Naive thymus-derived CD8-positive, alpha-beta T cell (primary cell): ENCODE measurements at regions not wholly inside any gene's neighbourhood (a gene's known extent, or its start where the extent isn't known, plus 50 kb on each side); places are given as distances from the start of the nearest gene placed in this dataset.
A peak's percentile ranks its signal among the peaks of the same experiment; 100 is the strongest.

Source experiments
- ATAC-seq, 2 donors: fragments of 150-1000 bp; cut with Tn5 transposase in 1 of 2; sonication (Bioruptor Pico), chemical (Tn5 transposase) in 1 of 2; 1 replicate in 1 of 2; 2 replicates in 1 of 2; pipeline ENCODE4 v1.10.0; 2021; ENCODE audit warnings: mild to moderate bottlenecking in 2 of 2, moderate library complexity in 2 of 2
- POLR2A ChIA-PET: fragments of 350-600 bp; sonication (Branson Sonifier 250); formaldehyde crosslinking; loops from one replicate; lab custom pipeline; 2021; ENCODE audit warnings: antibody characterized with exemption; lab: Charles Lee
- DNase-seq, 10 donors: peaks; one replicate each; pipeline versions ENCODE4 v3.0.0 to v3.0.0-alpha.2; 2020 to 2022
- H3K27ac Mint-ChIP-seq, 10 donors: one replicate each; pipeline ENCODE4 v1.8.0; 2020 to 2022; ENCODE audit warnings: mild to moderate bottlenecking in 10 of 10, mixed read lengths in 10 of 10, moderate library complexity in 4 of 10, inconsistent platforms in 1 of 10
- H3K27me3 Mint-ChIP-seq, 5 donors: one replicate each; pipeline ENCODE4 v1.8.0; 2021 to 2022; ENCODE audit warnings: mixed read lengths in 5 of 5
- H3K36me3 Mint-ChIP-seq, 3 donors: one replicate each; pipeline ENCODE4 v1.8.0; 2020 to 2022; ENCODE audit warnings: mixed read lengths in 3 of 3, mild to moderate bottlenecking in 2 of 3, inconsistent platforms in 1 of 3
- H3K4me1 Mint-ChIP-seq, 4 donors: one replicate each; pipeline ENCODE4 v1.8.0; 2021 to 2022; ENCODE audit warnings: mixed read lengths in 4 of 4
- H3K4me3 Mint-ChIP-seq, 10 donors: one replicate each; pipeline ENCODE4 v1.8.0; 2020 to 2022; ENCODE audit warnings: mild to moderate bottlenecking in 10 of 10, mixed read lengths in 10 of 10, moderate library complexity in 6 of 10, inconsistent platforms in 1 of 10
- H3K9me3 Mint-ChIP-seq, 9 donors: one replicate each; pipeline ENCODE4 v1.8.0; 2020 to 2022; ENCODE audit warnings: mixed read lengths in 9 of 9, mild to moderate bottlenecking in 3 of 9, inconsistent platforms in 1 of 9, moderate library complexity in 1 of 9

GRCh38 chr7:47654672-47655298, 72.9 kb upstream of the TNS3 start:
- Mint-ChIP-seq H3K9me3 (no peaks in the 10 kb centered on the region), H3K4me3 (no peak overlapping the region), H3K4me1 (peaks cover 0 to 4% (median 3%) of the 10 kb centered on the region in 4 donors), H3K27me3 (no peaks in the 10 kb centered on the region), H3K36me3 (no peaks in the 10 kb centered on the region), H3K27ac (no peak overlapping the region)
- no peak for ATAC-seq
- POLR2A ChIA-PET = no interaction called here
- peak in 1 of 10 donors; percentile 36 for DNase-seq

- H3K4me1 Mint-ChIP-seq = peaks cover 0 to 5% (median 3%) of the 10 kb centered on the region in 4 donors
- no peaks in the 10 kb centered on the region for H3K9me3 Mint-ChIP-seq
- POLR2A ChIA-PET = interaction anchor here (0.7 kb wide), 1 partner anchor 14 kb away, joined by 4 read pairs; no protein-coding TSS in a partner anchor
These were observed 71.9 kb upstream of the TNS3 start for GRCh38 chr7:47653550-47654411.

GRCh38 chr7:47652591-47652990, 70.7 kb upstream of the TNS3 start:
- no peak overlapping the region for H3K4me3 Mint-ChIP-seq
- H3K36me3 Mint-ChIP-seq = no peaks in the 10 kb centered on the region
- no peaks in the 10 kb centered on the region for H3K27me3 Mint-ChIP-seq
- H3K27ac Mint-ChIP-seq = no peak overlapping the region
- ATAC-seq (no peak), DNase-seq (no peak)
- peaks cover 9 to 17% (median 11%) of the 10 kb centered on the region in 4 donors for H3K4me1 Mint-ChIP-seq
- POLR2A ChIA-PET = no interaction called here
- no peaks in the 10 kb centered on the region for H3K9me3 Mint-ChIP-seq

More at GRCh38 chr7:47653550-47654411, 71.9 kb upstream of the TNS3 start:
- Mint-ChIP-seq H3K27ac (peak overlapping the region in 3 of 10 donors; percentile 13 to 49 (median 30)), H3K36me3 (no peaks in the 10 kb centered on the region), H3K4me3 (no peak overlapping the region), H3K27me3 (no peaks in the 10 kb centered on the region)
- ATAC-seq (no peak), DNase-seq (peak in 1 of 10 donors; percentile 10)

GRCh38 chr7:47651355-47652317, 69.7 kb upstream of the TNS3 start:
- Mint-ChIP-seq H3K27ac (no peak overlapping the region), H3K4me1 (peaks cover 16 to 26% (median 21%) of the 10 kb centered on the region in 4 donors), H3K4me3 (no peak overlapping the region), H3K9me3 (no peaks in the 10 kb centered on the region), H3K27me3 (no peaks in the 10 kb centered on the region), H3K36me3 (no peaks in the 10 kb centered on the region)
- DNase-seq (no peak), ATAC-seq (no peak)
- POLR2A ChIA-PET = no interaction called here

GRCh38 chr7:47649919-47650318, 68.0 kb upstream of the TNS3 start:
- peaks cover 17 to 31% (median 24%) of the 10 kb centered on the region in 4 donors for H3K4me1 Mint-ChIP-seq
- ATAC-seq (no peak), DNase-seq (no peak)
- POLR2A ChIA-PET = no interaction called here
- H3K9me3 Mint-ChIP-seq = peaks cover 0 to 5% (median 0%) of the 10 kb centered on the region in 9 donors
- H3K27ac Mint-ChIP-seq = peak overlapping the region in 2 of 10 donors; percentile 3 to 56
- H3K27me3 Mint-ChIP-seq = no peaks in the 10 kb centered on the region
- no peak overlapping the region for H3K4me3 Mint-ChIP-seq
- peaks cover 0 to 4% (median 4%) of the 10 kb centered on the region in 3 donors for H3K36me3 Mint-ChIP-seq

GRCh38 chr7:47648275-47648925, 66.5 kb upstream of the TNS3 start:
- POLR2A ChIA-PET = no interaction called here
- ATAC-seq (no peak), DNase-seq (no peak)
- H3K9me3 Mint-ChIP-seq = peaks cover 0 to 16% (median 8%) of the 10 kb centered on the region in 9 donors
- no peaks in the 10 kb centered on the region for H3K27me3 Mint-ChIP-seq
- H3K4me1 Mint-ChIP-seq = peaks cover 13 to 27% (median 23%) of the 10 kb centered on the region in 4 donors
- peaks cover 2 to 12% (median 8%) of the 10 kb centered on the region in 3 donors for H3K36me3 Mint-ChIP-seq
- peak overlapping the region in 6 of 10 donors; percentile 0 to 85 (median 54) for H3K4me3 Mint-ChIP-seq
- H3K27ac Mint-ChIP-seq = peak overlapping the region in 8 of 10 donors; percentile 76 to 96 (median 90)

GRCh38 chr7:47647918-47648250, 66.0 kb upstream of the TNS3 start:
- H3K27ac Mint-ChIP-seq = peak overlapping the region; percentile 90 to 97 (median 94)
- no peak for DNase-seq
- H3K36me3 Mint-ChIP-seq = peaks cover 2 to 12% (median 10%) of the 10 kb centered on the region in 3 donors
- POLR2A ChIA-PET = interaction anchor here (0.8 kb wide), 1 partner anchor 14 kb away, joined by 4 read pairs; no protein-coding TSS in a partner anchor
- no peak for ATAC-seq
- H3K4me1 Mint-ChIP-seq = peaks cover 13 to 27% (median 23%) of the 10 kb centered on the region in 4 donors
- peaks cover 0 to 17% (median 10%) of the 10 kb centered on the region in 9 donors for H3K9me3 Mint-ChIP-seq
- no peaks in the 10 kb centered on the region for H3K27me3 Mint-ChIP-seq
- H3K4me3 Mint-ChIP-seq = peak overlapping the region; percentile 67 to 85 (median 76)

GRCh38 chr7:47647181-47647917, 65.4 kb upstream of the TNS3 start:
- peak overlapping the region; percentile 90 to 97 (median 94) for H3K27ac Mint-ChIP-seq
- no peaks in the 10 kb centered on the region for H3K27me3 Mint-ChIP-seq
- H3K4me1 Mint-ChIP-seq = peaks cover 13 to 27% (median 23%) of the 10 kb centered on the region in 4 donors
- peak; percentile 87 to 92 for ATAC-seq
- POLR2A ChIA-PET = interaction anchor here (0.5 to 0.8 kb wide), 2 partner anchors 14 to 53 kb away, joined by 3 to 4 read pairs; no protein-coding TSS in a partner anchor
- H3K9me3 Mint-ChIP-seq = peaks cover 0 to 19% (median 10%) of the 10 kb centered on the region in 9 donors
- peak in 7 of 10 donors; percentile 3 to 57 (median 27) for DNase-seq
- peak overlapping the region; percentile 67 to 85 (median 76) for H3K4me3 Mint-ChIP-seq
- H3K36me3 Mint-ChIP-seq = peaks cover 2 to 12% (median 10%) of the 10 kb centered on the region in 3 donors

GRCh38 chr7:47643716-47644400, 61.9 kb upstream of the TNS3 start:
- Mint-ChIP-seq H3K27ac (peak overlapping the region in 1 of 10 donors; percentile 7), H3K4me3 (no peak overlapping the region), H3K4me1 (peaks cover 15 to 27% (median 23%) of the 10 kb centered on the region in 4 donors), H3K27me3 (no peaks in the 10 kb centered on the region), H3K36me3 (peaks cover 2 to 12% (median 10%) of the 10 kb centered on the region in 3 donors), H3K9me3 (peaks cover 0 to 19% (median 11%) of the 10 kb centered on the region in 9 donors)
- peak in 1 of 10 donors; percentile 28 for DNase-seq
- POLR2A ChIA-PET = no interaction called here
- no peak for ATAC-seq

GRCh38 chr7:47640265-47640664, 58.4 kb upstream of the TNS3 start:
- H3K36me3 Mint-ChIP-seq = peaks cover 2 to 12% (median 9%) of the 10 kb centered on the region in 3 donors
- POLR2A ChIA-PET = no interaction called here
- H3K4me1 Mint-ChIP-seq = peaks cover 0 to 4% (median under 1%) of the 10 kb centered on the region in 4 donors
- peak in 1 of 10 donors; percentile 24 for DNase-seq
- no peak overlapping the region for H3K4me3 Mint-ChIP-seq
- H3K27ac Mint-ChIP-seq = peak overlapping the region in 1 of 10 donors; percentile 1
- H3K9me3 Mint-ChIP-seq = peaks cover 0 to 17% (median 11%) of the 10 kb centered on the region in 9 donors
- ATAC-seq = no peak
- no peaks in the 10 kb centered on the region for H3K27me3 Mint-ChIP-seq
